ENCODE measurements at regions not wholly inside any gene's neighbourhood (a gene's known extent, or its start where the extent isn't known, plus 50 kb on each side); places are given as distances from the start of the nearest gene placed in this dataset.

GRCh38 chr4:36402008-36402758, 120.8 kb downstream of the DTHD1 start:
- TF ChIP-seq CTCF (IDR thresholded peaks at IDR 0.05 in 4 of 5, conservative IDR thresholded peaks at IDR 0.05 in 1 of 5) (no peak), POLR2A (IDR thresholded peaks at IDR 0.05) (no peak)

Measured in gastrocnemius medialis (tissue), 4 donors.